Middle frontal gyrus (tissue), 1 donor: ENCODE measurements at regions not wholly inside any gene's neighbourhood (a gene's known extent, or its start where the extent isn't known, plus 50 kb on each side); places are given as distances from the start of the nearest gene placed in this dataset.
"Not testable (repeated sequence)": the region's sequence is repeated elsewhere in the genome, so short reads cannot be mapped to it uniquely, and the experiment has no call there.

Experiments used
- DNase-seq: peaks from one replicate; pipeline ENCODE4 v3.0.0-alpha.2; 2015; ENCODE audit warnings: low spot score; ENCODE audit errors: extremely low spot score

DNA sequence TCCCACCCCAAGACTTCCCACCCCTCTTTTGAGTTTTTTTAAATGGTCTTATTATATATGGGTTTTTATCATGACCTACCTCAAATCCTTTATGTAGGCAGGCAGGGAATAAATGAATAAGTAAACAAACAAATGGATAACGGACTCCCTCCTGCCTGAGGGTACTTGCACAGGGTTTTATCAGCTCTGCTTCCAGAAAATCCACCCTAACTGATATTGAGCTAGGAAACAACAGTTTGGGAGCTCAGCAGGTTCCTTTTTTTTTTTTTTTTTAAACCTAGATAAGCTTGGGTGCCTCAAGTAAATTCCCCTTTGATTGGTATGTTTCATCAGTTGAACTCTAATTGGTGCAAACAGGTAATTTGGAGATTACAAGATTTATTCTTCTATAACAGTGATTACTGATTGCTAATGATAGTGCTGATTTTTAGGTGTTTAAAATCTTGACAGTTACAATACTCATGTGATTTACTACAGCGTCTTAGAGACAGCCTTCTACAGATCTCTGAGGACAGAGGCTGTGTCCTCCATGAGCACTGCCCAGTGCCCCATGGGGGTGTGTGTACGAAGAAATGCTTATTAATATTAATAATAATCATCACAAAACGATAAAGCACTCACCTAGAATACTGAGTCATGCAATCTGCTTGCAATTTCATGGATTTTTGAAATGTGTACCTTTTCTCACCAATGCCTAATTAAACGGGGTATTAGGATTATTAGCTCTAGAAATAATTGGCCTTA lies 347.4 kb downstream of the RRAGC start:
- DNase-seq, result no peak

- DNase-seq, result no peak
These were observed 351.3 kb downstream of the RRAGC start for GRCh38 chr1:38508232-38508631.

DNA sequence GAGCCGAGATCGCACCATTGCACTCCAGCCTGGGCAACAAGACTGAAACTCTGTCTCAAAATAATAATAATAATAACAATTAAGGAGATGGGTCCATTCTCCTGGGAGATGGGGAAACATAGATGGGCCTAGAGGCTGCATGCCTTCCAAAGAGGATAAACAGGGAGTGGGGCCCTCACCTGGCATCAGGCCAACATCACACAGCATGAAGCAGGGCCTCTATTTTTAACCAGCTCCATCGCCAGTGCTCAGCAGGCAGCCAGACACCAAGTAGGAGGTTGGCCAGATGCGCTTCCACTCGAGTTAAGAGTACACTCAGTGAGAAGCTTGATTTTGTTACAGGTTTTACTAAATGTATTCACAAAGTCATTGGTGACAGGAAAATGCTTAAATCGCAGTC lies 352.0 kb downstream of the RRAGC start:
- DNase-seq, result no peak

DNA sequence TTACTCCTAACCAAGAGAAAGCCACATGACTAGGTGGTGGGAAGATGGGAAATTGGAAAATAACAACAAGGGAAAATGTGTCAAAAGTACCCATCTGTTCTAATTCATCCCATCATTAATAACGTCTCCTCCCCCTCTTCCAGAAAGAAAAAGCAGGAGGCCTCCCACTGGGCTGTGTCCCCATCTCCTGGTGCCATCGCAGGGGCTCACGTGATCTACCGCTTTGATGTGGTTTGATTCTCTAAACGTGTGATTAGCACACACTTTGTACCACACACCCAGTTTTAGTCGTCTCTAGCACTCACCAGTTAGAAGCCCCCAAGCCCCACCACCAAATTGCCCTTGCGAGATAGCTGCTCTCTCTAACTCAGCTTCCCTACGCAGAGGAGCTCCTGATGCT lies 353.6 kb downstream of the RRAGC start:
- no peak for DNase-seq

GRCh38 chr1:38502758-38503157 lies 356.8 kb downstream of the RRAGC start:
- no peak for DNase-seq

DNA sequence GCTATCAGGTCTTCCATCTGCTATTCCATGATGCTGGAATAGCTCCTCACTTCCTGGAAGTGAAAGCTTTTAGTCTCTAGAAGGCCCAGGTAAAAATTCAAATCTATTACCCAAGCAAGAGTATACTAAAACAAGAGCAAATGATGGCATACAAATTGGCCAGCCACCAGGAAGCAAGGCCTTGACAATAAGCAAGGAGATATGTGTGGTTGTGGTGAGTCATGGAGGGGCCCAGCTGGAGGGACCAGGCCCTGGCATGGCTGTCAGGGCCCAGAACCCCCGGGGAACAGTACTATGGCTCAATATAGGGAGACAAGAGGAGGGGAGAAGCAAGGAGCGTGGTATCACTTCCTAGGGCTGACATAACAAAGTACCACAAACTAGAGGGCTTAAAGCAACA lies 358.7 kb downstream of the RRAGC start:
- no peak for DNase-seq

DNA sequence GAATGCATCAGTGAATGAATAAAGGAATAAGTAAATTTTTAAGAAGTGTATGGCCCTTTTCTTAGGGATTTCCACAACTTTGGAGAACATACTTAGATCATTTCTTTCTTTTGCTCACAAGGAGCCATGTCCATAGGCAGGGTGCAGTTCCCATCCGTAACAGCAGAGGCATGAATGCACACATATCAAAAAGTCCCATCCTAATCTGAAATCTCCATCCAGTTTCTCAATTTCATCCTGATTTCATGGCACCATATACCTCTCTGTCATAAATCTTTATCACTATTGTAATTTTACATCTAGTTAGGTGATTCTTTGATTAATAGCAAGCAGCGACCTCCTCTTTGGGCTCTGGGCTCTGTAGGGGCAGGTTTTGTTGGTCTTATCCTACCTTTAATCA lies 359.2 kb downstream of the RRAGC start:
- no peak for DNase-seq

GRCh38 chr1:38498686-38499085 lies 360.9 kb downstream of the RRAGC start:
- no peak for DNase-seq

GRCh38 chr1:38497921-38498656 lies 361.5 kb downstream of the RRAGC start:
- DNase-seq, result no peak

GRCh38 chr1:38493306-38493705 lies 366.3 kb downstream of the RRAGC start:
- not testable (repeated sequence) for DNase-seq

DNA sequence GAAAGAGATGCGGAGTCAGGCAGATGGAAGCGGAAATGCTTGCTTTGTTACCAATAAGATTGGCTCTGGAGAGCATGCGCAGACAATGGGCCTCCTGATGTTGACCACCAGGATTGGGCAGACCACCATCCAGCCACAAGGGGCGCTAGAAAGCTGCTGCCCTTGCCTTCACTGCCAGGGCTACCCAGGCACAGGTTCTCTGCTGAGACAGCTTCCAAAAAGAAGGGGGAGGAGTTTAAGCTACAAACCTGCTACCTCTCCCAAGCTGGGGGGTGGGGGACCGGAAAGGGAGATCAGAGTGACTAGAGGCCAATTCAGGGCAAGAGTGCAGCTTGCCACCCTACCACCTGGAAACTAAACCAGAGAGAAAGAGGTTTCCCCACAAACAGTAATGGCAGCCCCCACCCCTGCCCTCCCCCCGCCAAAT lies 369.7 kb downstream of the RRAGC start:
- DNase-seq, result no peak

GRCh38 chr1:38488162-38488898 lies 371.2 kb downstream of the RRAGC start:
- no peak for DNase-seq

DNA sequence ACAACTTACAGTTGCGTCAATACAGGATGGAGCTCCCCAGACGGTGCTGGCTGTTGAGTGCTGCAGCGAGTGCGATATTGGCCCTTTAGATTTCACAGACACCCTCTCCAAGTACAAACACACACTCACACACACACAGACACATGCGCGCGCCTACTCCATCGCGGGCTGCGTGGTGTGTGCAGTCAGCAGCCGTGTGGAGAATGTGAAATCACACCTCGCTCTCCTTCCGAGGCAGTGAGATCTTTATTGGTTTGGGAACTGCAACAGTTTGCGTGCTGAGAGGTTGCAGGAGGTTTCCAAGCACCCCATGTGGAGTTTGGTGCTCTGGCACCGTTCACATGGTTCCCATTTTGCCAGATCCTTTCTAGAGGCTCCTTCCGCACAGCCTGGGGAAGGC lies 372.2 kb downstream of the RRAGC start:
- DNase-seq, result no peak

- no peak for DNase-seq
These were observed 373.5 kb downstream of the RRAGC start for GRCh38 chr1:38486085-38486484.

DNA sequence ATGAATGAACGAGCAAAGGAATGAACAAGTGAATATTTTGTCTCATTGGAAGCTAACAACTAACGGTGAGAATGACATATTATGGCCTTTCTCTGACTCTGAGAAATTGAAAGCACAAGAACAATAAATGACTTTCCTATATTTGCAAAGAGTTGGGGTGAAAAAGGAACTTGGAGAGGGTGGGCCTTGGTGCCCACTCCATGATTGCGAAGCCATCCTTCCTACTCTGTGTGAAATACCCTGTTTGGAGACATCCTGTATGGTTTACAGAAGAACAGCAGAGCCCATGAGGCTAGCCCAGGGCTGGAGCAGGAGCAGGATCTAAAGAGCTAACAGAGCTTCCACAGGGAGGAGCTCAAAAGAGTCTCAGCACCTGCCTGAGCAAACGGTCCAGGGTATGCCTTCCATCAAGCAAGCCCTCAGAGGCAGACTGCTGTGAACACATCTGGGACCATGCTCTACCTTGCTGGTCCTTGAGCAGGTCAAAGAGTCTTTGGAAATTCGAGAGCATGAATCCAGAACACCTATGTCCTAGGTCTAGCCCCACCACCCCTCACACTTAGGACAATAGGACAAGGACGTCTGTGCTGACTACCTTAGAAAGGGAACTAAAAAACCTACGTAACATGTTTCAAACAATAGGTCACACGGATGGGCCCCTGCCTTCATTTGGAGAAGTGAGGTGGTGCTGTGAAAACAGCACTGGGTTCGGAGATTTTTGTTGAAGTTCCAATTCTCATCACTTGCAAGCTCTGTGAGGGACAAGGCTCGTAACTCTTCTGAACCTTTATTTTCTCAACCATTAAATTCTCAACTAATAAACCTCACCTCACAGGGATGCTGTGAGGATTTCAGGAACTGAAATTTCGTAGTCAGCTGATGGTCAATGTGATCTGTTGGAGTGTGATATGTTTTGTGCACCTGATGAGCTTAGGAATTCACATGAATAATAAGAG lies 377.4 kb downstream of the RRAGC start:
- no peak for DNase-seq

GRCh38 chr1:38479662-38480061 lies 379.9 kb downstream of the RRAGC start:
- not testable (repeated sequence) for DNase-seq

DNA sequence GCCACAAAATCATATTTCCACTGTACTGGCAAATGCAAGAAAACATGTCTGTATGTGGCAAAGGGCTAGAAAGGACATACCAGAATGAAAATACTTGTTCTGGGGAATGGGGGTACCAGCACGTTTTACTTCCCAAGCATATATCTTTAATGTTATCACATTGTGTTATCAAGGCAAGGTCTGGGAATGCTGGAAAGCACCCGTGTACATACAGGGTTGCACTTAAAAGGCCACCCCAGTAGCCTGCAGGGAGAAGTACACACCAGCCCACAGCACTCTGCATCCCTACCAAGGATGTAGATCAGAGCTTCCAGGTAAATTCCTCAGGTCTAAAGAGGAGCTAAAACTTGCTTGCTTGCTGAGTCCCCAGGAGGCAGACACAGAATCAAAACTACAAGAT lies 381.8 kb downstream of the RRAGC start:
- DNase-seq, result no peak

DNA sequence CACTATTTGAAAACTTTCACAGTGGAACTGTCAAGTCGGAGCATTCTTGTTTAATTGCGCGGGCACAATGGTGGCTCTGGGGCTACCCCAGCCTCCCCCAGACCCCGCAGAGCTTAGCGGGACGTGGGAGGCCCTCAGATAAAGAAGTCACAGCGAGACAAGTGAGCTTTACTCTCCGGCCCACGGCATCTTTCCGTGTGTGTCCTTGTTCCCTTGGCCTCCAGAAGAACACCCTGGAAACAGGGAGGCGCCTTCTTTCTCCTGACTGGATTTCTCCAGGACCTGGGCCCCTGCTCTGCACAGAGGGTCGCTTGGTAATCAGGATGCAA lies 382.8 kb downstream of the RRAGC start:
- no peak for DNase-seq

GRCh38 chr1:38476111-38476849 lies 383.3 kb downstream of the RRAGC start:
- no peak for DNase-seq

DNA sequence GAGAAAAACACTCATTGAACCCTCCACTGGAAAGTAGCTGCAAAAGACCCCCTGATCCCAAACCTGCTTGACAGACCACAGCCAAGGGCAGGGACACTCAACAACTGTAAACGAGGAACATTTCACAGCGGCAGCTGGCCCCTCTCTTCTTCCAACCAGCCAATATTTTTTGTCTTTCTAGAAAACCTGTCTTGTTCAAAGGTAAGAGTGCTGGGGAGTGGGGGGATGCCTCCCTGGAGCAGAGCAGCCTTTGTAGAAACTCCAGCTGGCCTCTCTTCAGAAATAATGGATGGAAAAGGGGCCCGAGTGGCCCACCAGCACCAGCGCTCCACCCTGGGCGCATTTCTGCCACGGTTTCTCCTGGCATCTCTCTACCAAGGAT lies 384.0 kb downstream of the RRAGC start:
- no peak for DNase-seq
